OCI-LY1 (cell line): ENCODE measurements at regions not wholly inside any gene's neighbourhood (a gene's known extent, or its start where the extent isn't known, plus 50 kb on each side); places are given as distances from the start of the nearest gene placed in this dataset.

Experiments used
- EZH2 ChIP-seq: fragments of 200-600 bp; sonication (generic), shearing (Covaris generic); IDR thresholded peaks from 2 replicates; pipeline ENCODE4 v1.8.0; 2017; ENCODE audit warnings: borderline replicate concordance, mixed run types, mild to moderate bottlenecking, antibody characterized with exemption, low read length, moderate library complexity, mixed read lengths
- TF ChIP-seq, protein P1 (sequence below): fragments of 200-600 bp; sonication (generic), shearing (Covaris generic); IDR thresholded peaks from 2 replicates; pipeline ENCODE4 v1.5.1; 2017; ENCODE audit warnings: mild to moderate bottlenecking, antibody characterized with exemption, low read length, moderate library complexity, mixed read lengths

DNA sequence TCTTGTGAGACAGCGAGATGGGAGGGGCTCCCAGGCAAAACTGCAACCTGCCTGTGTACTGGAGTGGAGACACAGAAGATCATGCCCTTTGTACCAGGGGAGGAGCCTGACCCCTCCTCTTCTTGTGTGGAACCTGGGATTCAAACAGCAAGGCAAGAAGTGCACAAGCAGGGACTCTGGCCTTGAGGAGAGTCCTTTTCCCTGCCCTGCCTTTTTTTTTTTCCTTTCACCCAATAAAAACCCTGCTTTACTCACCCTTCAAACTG, 251.8 kb upstream of the OPRM1 start:
- TF ChIP-seq, protein P1, sequence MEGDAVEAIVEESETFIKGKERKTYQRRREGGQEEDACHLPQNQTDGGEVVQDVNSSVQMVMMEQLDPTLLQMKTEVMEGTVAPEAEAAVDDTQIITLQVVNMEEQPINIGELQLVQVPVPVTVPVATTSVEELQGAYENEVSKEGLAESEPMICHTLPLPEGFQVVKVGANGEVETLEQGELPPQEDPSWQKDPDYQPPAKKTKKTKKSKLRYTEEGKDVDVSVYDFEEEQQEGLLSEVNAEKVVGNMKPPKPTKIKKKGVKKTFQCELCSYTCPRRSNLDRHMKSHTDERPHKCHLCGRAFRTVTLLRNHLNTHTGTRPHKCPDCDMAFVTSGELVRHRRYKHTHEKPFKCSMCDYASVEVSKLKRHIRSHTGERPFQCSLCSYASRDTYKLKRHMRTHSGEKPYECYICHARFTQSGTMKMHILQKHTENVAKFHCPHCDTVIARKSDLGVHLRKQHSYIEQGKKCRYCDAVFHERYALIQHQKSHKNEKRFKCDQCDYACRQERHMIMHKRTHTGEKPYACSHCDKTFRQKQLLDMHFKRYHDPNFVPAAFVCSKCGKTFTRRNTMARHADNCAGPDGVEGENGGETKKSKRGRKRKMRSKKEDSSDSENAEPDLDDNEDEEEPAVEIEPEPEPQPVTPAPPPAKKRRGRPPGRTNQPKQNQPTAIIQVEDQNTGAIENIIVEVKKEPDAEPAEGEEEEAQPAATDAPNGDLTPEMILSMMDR = no peak
- TF ChIP-seq EZH2 = no peak
